ENCODE measurements at regions not wholly inside any gene's neighbourhood (a gene's known extent, or its start where the extent isn't known, plus 50 kb on each side); places are given as distances from the start of the nearest gene placed in this dataset.
"Not testable (repeated sequence)": the region's sequence is repeated elsewhere in the genome, so short reads cannot be mapped to it uniquely, and the experiment has no call there.

GRCh38 chr13:39803156-39803555 lies 147.7 kb downstream of the COG6 start:
- DNase-seq (ENCODE audit: low read depth), result no peak

GRCh38 chr13:39803851-39804250 lies 148.4 kb downstream of the COG6 start:
- no peak for DNase-seq (ENCODE audit: low read depth)

GRCh38 chr13:39804332-39805210 lies 149.1 kb downstream of the COG6 start:
- DNase-seq (ENCODE audit: low read depth), result no peak

GRCh38 chr13:39809466-39809865 lies 154.0 kb downstream of the COG6 start:
- no peak for DNase-seq (ENCODE audit: low read depth)

DNA sequence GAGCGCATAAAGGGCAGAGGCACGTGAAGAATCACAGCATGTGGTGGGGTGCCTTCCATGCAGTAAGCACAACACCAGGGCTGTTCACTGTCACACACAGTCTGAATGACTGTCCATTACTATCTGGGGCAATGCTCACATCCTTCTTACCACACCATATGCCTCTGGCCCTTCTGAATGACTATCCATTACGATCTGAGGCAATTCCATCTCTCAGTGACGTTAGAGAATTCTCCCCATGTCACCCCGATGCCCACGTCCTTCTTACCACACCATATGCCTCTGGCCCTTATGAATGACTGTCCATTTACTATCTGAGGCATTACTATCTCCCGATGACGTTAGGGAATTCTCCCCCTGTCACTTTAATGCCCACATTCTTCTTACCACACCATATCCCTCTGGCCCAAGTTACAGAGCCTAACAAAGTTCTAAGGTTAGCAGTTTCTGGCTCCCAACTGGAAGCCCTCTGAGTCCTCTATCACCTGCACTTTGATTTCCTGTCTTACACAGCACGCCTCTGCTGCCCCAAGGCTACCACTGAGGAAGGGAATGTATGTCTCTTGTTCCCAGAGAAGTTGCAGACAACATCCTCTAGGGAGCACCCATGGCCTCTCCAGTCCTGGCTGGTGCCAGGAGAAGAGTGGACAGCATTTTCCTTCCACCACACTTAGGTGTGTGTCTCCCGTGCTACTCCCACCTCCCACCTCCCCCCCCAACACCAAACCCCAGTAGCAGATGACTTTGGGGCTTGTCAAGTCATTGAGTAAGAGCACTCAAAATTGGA lies 154.8 kb downstream of the COG6 start:
- no peak for DNase-seq (ENCODE audit: low read depth)

GRCh38 chr13:39811051-39811450 lies 155.6 kb downstream of the COG6 start:
- DNase-seq (ENCODE audit: low read depth), result no peak

DNA sequence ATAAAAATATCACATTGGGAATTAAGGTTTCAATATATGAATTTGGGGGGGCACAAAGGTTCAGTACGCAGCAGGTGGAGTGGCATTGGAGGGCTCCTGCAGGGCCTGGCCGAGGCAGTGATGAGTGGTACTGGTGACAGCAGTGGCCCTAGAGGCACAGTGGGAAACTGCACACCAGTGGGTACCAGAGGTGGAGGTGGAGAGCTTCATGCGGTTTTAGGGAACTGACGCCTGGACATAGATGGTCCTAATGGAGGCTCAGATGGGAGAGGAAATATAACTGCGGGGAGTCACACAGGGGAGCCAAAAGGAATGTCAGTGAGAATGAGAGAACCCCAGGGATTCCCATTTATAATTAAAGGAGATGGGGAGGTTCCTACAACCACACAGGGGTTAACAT lies 156.2 kb downstream of the COG6 start:
- no peak for DNase-seq (ENCODE audit: low read depth)

- DNase-seq (ENCODE audit: low read depth), result no peak
Observed at GRCh38 chr13:39815345-39816111, 160.1 kb downstream of the COG6 start.

- no peak for DNase-seq (ENCODE audit: low read depth)
Observed at GRCh38 chr13:39816936-39817335, 161.5 kb downstream of the COG6 start.

- DNase-seq (ENCODE audit: low read depth), result no peak
Observed at GRCh38 chr13:39818953-39819352, 163.5 kb downstream of the COG6 start.

DNA sequence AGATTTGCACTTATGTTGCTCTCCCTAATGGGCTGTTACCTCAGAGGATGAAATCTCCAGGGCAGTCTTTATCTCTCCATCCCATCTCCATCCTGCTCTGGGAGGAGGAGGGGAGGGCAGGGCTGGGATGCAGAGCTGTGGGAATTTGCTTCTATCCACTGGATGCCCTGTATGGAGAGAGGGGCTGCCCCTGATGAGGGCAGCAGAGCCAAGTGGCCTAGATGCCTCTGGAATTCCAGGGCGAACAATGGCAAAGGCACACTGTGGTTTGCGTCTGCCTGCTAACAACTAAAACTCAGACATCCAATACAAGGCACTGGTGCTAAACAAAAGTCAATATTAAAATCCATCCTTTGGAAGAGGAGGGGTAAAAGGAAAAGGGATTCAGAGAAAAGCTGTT lies 165.1 kb downstream of the COG6 start:
- DNase-seq (ENCODE audit: low read depth), result no peak

- no peak for DNase-seq (ENCODE audit: low read depth)
Observed at GRCh38 chr13:39821977-39822376, 166.5 kb downstream of the COG6 start.

GRCh38 chr13:39822437-39822836 lies 167.0 kb downstream of the COG6 start:
- DNase-seq (ENCODE audit: low read depth), result no peak

- no peak for DNase-seq (ENCODE audit: low read depth)
Observed at GRCh38 chr13:39823063-39823713, 167.7 kb downstream of the COG6 start.

DNA sequence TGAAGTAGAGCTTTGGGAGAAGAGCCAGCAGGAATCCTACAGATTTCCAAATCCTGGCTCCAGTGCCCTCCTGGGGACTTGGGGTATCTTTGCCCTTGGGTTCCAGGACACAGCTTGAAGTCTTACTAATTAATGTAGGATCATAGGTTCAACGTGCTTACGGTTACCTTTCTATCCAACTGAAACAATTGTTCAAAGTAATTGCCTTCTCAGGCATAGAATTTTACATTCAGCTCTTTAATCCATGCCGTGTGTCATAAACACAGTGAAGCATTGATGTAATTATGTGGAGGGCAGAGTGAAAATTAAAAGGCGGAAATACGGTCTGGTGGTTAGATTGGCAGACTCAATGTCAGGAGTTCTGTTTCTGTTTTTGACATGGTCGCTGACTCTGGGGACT lies 170.4 kb downstream of the COG6 start:
- DNase-seq (ENCODE audit: low read depth), result no peak

DNA sequence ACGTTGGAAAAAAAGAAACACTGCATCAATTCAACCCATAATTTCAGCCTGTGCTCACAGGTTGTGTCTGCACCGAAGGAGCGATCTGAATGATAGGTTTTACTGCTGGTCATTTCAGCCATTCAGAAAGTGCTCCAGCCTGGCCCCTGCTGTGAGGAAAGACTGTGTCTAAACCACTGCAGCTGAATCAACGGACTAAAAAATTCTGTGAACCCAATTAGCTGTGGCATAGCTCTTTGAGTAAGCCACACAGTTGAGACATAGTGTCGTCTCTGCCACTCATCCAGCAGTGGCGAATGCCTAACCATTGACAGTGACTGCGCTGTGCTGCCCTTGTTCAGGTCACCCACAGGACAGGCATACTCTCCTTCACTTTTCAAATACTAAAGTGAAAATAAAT lies 179.8 kb downstream of the COG6 start:
- DNase-seq (ENCODE audit: low read depth), result no peak

DNA sequence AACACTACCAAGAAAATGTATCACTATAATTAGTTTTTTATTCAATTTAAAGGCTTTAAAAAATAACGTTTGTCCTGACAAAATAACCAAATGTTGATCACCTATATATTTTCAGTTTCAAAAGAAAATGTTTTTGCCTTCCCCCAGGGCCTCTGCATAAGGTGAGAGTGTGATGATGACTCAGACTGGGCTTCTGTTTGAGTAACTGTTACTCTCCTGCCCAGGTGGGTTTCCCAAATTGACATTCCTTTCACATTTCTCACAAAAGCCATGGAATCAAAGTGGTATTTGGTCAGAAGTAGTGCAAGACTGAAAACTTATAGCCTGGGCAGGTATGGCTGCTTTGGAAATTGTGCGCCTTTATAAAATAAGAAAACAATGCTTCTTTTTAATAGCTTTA lies 180.6 kb downstream of the COG6 start:
- DNase-seq (ENCODE audit: low read depth), result no peak

GRCh38 chr13:39837866-39838265 lies 182.4 kb downstream of the COG6 start:
- DNase-seq (ENCODE audit: low read depth), result not testable (repeated sequence)

DNA sequence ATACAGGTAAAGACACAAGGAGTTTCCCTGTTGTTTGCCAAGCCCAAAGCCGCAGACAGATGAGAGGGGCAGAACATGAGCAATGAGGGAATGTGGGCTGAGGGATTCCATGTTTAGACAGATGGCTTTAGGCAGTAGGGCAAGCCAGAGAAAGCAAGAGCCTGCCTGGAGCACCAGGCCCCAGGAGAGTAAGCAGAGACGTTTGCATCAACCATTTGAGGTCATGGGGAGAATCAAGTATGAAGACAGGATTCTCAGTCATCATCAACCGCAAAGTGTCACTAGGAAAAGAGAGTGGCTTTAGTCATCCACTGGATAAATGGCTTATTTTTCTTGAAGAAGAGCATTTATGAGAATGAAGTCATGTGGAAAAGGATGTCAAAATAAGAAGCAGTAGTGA lies 184.7 kb downstream of the COG6 start:
- no peak for DNase-seq (ENCODE audit: low read depth)

DNA sequence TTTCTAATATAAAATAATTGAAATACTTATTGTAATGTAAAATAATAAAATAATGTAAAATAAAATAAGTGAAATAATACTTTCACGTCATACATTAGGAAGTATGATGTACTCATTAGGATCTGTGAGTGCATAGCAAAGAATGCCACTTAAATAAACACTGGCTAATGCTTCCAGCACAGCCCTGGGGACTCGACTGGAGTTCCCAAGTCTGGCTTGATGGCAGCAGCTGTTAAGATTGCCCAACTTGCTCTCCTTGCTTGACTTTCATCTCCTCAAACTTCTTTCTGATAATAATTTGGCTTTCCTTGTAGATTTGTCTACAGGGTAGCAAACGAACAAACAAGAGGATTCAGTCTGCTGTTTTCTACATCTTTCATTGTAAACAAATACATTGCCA lies 191.9 kb downstream of the COG6 start:
- no peak for DNase-seq (ENCODE audit: low read depth)

GRCh38 chr13:39855236-39855635 lies 199.8 kb downstream of the COG6 start:
- DNase-seq (ENCODE audit: low read depth), result no peak

DNA sequence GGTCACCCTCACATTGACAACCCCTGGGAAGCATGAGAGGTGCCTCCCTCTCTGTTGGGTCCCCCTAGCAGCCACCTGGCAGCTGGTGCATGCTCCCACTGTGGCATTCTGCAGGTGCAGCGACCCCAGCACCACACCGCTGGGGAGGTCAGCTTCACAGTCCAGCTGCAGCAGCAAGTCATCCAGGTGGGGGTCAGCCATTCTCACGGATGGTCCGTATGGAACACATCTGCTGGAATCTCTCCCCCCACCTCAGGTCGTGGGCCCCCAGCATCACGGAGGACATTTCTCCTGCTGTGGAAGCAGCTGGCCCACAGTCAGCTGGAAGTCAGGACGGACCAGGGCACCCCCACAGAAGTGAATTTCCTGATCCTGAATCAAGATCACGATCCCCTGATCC lies 201.3 kb downstream of the COG6 start:
- DNase-seq (ENCODE audit: low read depth), result no peak
